Chondrocyte (in vitro differentiated cells): ENCODE measurements at regions not wholly inside any gene's neighbourhood (a gene's known extent, or its start where the extent isn't known, plus 50 kb on each side); places are given as distances from the start of the nearest gene placed in this dataset.

Experiments used
- DNase-seq: peaks from one replicate; pipeline ENCODE4 v3.0.0; 2021; ENCODE audit warnings: mixed read lengths, low spot score
- H3K27ac Mint-ChIP-seq: one replicate; pipeline ENCODE4 v1.8.0; 2021; ENCODE audit warnings: mild to moderate bottlenecking, moderate library complexity, mixed read lengths; ENCODE audit not compliant: unreplicated experiment
- H3K27me3 Mint-ChIP-seq: 2 replicates; pipeline ENCODE4 v1.8.0; 2021; ENCODE audit warnings: low read depth, mixed read lengths
- H3K36me3 Mint-ChIP-seq: 2 replicates; pipeline ENCODE4 v1.8.0; 2021; ENCODE audit warnings: low read depth, mixed read lengths
- H3K4me1 Mint-ChIP-seq: 2 replicates; pipeline ENCODE4 v1.8.0; 2021; ENCODE audit warnings: low read depth, mild to moderate bottlenecking, mixed read lengths
- H3K4me3 Mint-ChIP-seq: one replicate; pipeline ENCODE4 v1.8.0; 2021; ENCODE audit warnings: mild to moderate bottlenecking, moderate library complexity, mixed read lengths; ENCODE audit not compliant: unreplicated experiment
- H3K9me3 Mint-ChIP-seq: 2 replicates; pipeline ENCODE4 v1.8.0; 2021; ENCODE audit warnings: low read depth, mixed read lengths
- TF ChIP-seq, protein P1 (sequence below): fragments of 200-600 bp; sonication (generic); IDR thresholded peaks from 2 replicates; pipeline ENCODE4 v1.5.0; 2021; ENCODE audit warnings: antibody characterized with exemption, mild to moderate bottlenecking, moderate library complexity

DNA sequence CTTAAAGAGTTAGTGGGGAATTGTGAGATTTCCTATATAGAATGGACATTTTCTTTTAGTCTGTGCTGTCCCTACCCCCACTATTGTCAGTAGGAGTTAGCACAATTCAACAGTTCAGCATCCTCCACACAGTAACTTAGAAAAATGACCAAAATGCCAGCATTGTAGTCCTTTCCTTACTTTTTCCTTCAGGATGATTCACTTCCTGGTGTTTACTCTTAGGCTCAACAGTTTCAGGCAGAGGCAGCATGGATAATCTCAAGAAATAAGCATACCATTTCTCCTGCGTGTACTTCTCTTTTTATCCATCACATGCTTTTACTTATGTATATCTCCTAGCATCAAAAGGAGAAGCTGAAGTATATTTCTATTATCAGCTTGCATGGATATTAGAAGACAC lies 683.4 kb downstream of the SLC16A7 start:
- Mint-ChIP-seq H3K4me3 (no peak overlapping the region), H3K36me3 (no peaks in the 10 kb centered on the region), H3K27ac (no peak overlapping the region), H3K9me3 (no peaks in the 10 kb centered on the region), H3K27me3 (no peaks in the 10 kb centered on the region), H3K4me1 (peaks cover 3% of the 10 kb centered on the region)
- TF ChIP-seq, protein P1, sequence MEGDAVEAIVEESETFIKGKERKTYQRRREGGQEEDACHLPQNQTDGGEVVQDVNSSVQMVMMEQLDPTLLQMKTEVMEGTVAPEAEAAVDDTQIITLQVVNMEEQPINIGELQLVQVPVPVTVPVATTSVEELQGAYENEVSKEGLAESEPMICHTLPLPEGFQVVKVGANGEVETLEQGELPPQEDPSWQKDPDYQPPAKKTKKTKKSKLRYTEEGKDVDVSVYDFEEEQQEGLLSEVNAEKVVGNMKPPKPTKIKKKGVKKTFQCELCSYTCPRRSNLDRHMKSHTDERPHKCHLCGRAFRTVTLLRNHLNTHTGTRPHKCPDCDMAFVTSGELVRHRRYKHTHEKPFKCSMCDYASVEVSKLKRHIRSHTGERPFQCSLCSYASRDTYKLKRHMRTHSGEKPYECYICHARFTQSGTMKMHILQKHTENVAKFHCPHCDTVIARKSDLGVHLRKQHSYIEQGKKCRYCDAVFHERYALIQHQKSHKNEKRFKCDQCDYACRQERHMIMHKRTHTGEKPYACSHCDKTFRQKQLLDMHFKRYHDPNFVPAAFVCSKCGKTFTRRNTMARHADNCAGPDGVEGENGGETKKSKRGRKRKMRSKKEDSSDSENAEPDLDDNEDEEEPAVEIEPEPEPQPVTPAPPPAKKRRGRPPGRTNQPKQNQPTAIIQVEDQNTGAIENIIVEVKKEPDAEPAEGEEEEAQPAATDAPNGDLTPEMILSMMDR: no peak
- DNase-seq: no peak

DNA sequence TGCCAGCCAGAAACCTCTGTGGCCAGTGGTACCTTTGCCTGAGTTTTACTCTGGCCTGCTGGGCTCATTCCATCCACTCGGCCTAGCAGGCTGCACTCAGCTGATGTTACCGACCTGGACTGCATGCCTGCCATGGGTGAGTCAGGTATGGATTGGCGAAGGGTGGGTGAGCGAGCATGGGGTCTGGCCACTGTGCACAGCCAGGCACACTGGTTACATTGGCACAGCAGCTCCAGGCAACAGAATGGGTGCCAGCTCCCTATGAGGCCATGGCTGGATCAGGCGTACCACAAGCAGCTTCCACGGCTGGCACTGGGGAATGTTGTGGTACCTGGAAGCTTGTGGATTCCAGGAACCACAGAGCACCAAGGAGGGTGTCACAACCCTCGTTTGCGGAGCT lies 685.7 kb downstream of the SLC16A7 start:
- Mint-ChIP-seq H3K4me3 (no peak overlapping the region), H3K9me3 (no peaks in the 10 kb centered on the region), H3K4me1 (peaks cover 3% of the 10 kb centered on the region), H3K36me3 (no peaks in the 10 kb centered on the region), H3K27me3 (no peaks in the 10 kb centered on the region), H3K27ac (no peak overlapping the region)
- DNase-seq: no peak
- TF ChIP-seq, protein P1: no peak

DNA sequence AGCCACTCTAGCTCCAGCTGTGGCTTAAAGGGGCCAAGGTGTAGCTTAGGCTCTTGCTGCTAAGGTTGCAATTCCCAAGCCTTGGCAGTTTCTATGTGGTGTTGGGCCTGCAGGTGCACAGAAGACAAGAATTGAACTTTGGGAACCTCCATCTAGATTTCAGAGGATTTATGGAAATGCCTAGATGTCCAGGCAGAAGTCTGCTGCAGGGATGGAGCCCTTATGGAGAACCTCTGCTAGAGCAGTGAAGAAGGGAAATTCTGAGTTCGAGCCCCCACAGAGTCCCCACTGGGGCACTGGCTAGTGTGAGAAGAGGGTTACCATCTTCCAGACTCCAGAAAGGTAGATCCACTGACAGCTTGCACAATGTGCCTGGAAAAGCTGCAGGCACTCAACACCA lies 694.7 kb downstream of the SLC16A7 start:
- no peak for DNase-seq
- no peaks in the 10 kb centered on the region for H3K36me3 Mint-ChIP-seq
- peaks cover 16% of the 10 kb centered on the region for H3K9me3 Mint-ChIP-seq
- no peak overlapping the region for H3K4me3 Mint-ChIP-seq
- peaks cover 5% of the 10 kb centered on the region for H3K27me3 Mint-ChIP-seq
- TF ChIP-seq, protein P1: no peak
- no peak overlapping the region for H3K27ac Mint-ChIP-seq
- peaks cover 4% of the 10 kb centered on the region for H3K4me1 Mint-ChIP-seq

DNA sequence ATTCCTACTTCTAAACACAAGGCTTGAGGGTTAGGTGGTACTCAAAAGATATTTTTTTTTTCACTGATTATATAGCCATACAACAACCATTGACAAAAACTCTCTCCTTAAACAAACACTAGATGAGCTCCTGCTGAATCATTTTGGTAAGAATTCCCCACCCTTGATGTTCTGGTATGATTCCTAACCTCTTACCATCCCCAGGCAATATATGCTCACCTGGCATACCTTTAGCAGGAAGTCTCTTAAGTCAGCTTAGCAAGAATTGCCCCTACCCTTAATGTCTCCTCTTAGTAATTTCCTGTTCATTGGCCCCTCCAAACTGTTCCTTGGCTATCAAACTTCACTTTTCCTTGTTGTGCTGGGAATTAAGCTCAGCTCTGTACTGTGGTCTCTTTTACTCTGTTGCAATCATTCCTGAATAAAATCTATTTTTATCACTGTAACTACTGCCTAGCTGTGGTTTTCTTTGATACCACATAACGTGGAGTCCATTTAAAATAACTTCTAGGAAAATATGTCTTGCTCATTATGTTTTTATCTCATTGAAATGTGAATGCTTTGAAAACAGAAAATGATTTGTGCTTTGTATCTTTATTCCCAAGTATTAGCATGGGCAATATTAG lies 712.6 kb downstream of the SLC16A7 start:
- no peak overlapping the region for H3K4me3 Mint-ChIP-seq
- H3K27ac Mint-ChIP-seq: no peak overlapping the region

DNA sequence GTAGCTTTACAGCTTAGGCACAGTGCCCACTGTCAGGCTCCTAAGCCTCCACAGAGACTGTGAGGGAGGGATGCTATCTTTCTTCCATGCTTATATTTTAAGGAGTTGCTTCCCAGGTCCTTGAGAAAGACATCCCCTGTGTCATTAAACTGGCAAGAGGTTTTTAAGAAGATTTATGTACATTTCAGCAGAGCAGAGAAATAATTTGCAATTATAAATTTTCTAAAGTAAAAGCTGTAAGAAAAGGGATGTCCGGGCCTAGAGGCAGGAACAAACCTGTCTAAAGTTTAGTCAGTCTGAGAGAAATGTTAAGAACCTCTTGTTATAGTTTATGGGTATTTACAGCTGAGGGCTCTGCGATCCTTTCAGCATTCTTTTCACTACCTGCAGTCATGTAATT lies 716.1 kb downstream of the SLC16A7 start:
- no peak overlapping the region for H3K4me3 Mint-ChIP-seq
- TF ChIP-seq, protein P1: no peak
- H3K27me3 Mint-ChIP-seq: peaks cover 8% of the 10 kb centered on the region
- H3K4me1 Mint-ChIP-seq: no peaks in the 10 kb centered on the region
- no peaks in the 10 kb centered on the region for H3K36me3 Mint-ChIP-seq
- no peak overlapping the region for H3K27ac Mint-ChIP-seq
- DNase-seq: no peak
- H3K9me3 Mint-ChIP-seq: no peaks in the 10 kb centered on the region

More for the DNA sequence above, 712.6 kb downstream of the SLC16A7 start:
- TF ChIP-seq, protein P1: no peak
- Mint-ChIP-seq H3K9me3 (no peaks in the 10 kb centered on the region), H3K4me1 (no peaks in the 10 kb centered on the region), H3K36me3 (no peaks in the 10 kb centered on the region), H3K27me3 (peaks cover 2% of the 10 kb centered on the region)
- DNase-seq: no peak
